ENCODE measurements at regions not wholly inside any gene's neighbourhood (a gene's known extent, or its start where the extent isn't known, plus 50 kb on each side); places are given as distances from the start of the nearest gene placed in this dataset.

- TF ChIP-seq POLR2A (IDR thresholded peaks at IDR 0.05; ENCODE audit: low read depth, low read length): no peak
- TF ChIP-seq POLR2AphosphoS5 (IDR thresholded peaks at IDR 0.05; ENCODE audit: low read depth, low read length): no peak
- no peak for TF ChIP-seq TAF1 (IDR thresholded peaks at IDR 0.05; ENCODE audit: low read depth, low read length)
Observed at GRCh38 chr14:98428483-98428994, 843.5 kb downstream of the BCL11B start.

All from GM12891 (cell line).